Kidney (tissue), 13 donors: ENCODE measurements at regions not wholly inside any gene's neighbourhood (a gene's known extent, or its start where the extent isn't known, plus 50 kb on each side); places are given as distances from the start of the nearest gene placed in this dataset.
"Not testable (repeated sequence)": the region's sequence is repeated elsewhere in the genome, so short reads cannot be mapped to it uniquely, and the experiment has no call there.

Source experiments
- DNase-seq, 5 donors: peaks; one replicate each; pipeline ENCODE4 v3.0.0-alpha.2; 2013 to 2020
- FAIRE-seq: peaks from 2 replicates; lab custom pipeline; 2012; peaks lifted over from hg19 to GRCh38; lab: Jason Lieb, UNC
- H3K27ac ChIP-seq, 2 donors: one replicate each; pipeline ENCODE4 v1.7.0; 2013; ENCODE audit warnings: low read depth in 2 of 2, low read length in 2 of 2, inconsistent platforms in 1 of 2
- H3K27me3 ChIP-seq: one replicate; pipeline ENCODE4 v1.7.1; 2013; ENCODE audit warnings: low read length, inconsistent platforms; ENCODE audit not compliant: control insufficient read depth, insufficient read depth
- H3K36me3 ChIP-seq, 3 donors: one replicate each; pipeline versions ENCODE4 v1.7.0 to v1.7.1; 2013; ENCODE audit warnings: low read length in 3 of 3, control low read depth in 1 of 3, inconsistent platforms in 1 of 3; ENCODE audit not compliant: insufficient read depth in 3 of 3, control insufficient read depth in 2 of 3
- H3K4me1 ChIP-seq, 3 donors: one replicate each; pipeline versions ENCODE4 v1.7.0 to v1.7.1; 2013; ENCODE audit warnings: low read length in 3 of 3, inconsistent platforms in 1 of 3, low read depth in 1 of 3; ENCODE audit not compliant: control insufficient read depth in 2 of 3, insufficient read depth in 2 of 3
- H3K4me3 ChIP-seq, 3 donors: one replicate each; pipeline versions ENCODE4 v1.7.0 to v1.8.1; 2013; ENCODE audit warnings: low read length in 3 of 3, control low read depth in 1 of 3, inconsistent platforms in 1 of 3
- H3K9ac ChIP-seq, 3 donors: one replicate each; pipeline versions ENCODE4 v1.7.0 to v1.7.1; 2013; ENCODE audit warnings: low read length in 3 of 3, control low read depth in 1 of 3, inconsistent platforms in 1 of 3
- H3K9me3 ChIP-seq, 3 donors: one replicate each; pipeline versions ENCODE4 v1.7.0 to v1.7.1; 2013; ENCODE audit warnings: low read length in 3 of 3, control low read depth in 1 of 3, inconsistent platforms in 1 of 3; ENCODE audit not compliant: control insufficient read depth in 2 of 3, insufficient read depth in 1 of 3
- intact Hi-C: fragments of 100-400 bp; cut with DNase I; formaldehyde crosslinking; loops from one replicate; pipeline ENCODE4 v1.11.1; 2022
- TF ChIP-seq, protein P1 (sequence below): IDR thresholded peaks from 3 replicates; pipeline ENCODE4 v1.5.1; 2012; ENCODE audit warnings: mild to moderate bottlenecking, moderate library complexity, borderline replicate concordance; ENCODE audit not compliant: insufficient read depth; ENCODE audit errors: extremely low read depth
- donor health status: control.
- donor health status: control.
- donor health status: control.
- donor health status: control.
- donor health status: control.
- donor health status: DM: yes; HTN: yes; CAD: no.
- donor health status: Normal renal cell carcinoma (clear cell type).

DNA sequence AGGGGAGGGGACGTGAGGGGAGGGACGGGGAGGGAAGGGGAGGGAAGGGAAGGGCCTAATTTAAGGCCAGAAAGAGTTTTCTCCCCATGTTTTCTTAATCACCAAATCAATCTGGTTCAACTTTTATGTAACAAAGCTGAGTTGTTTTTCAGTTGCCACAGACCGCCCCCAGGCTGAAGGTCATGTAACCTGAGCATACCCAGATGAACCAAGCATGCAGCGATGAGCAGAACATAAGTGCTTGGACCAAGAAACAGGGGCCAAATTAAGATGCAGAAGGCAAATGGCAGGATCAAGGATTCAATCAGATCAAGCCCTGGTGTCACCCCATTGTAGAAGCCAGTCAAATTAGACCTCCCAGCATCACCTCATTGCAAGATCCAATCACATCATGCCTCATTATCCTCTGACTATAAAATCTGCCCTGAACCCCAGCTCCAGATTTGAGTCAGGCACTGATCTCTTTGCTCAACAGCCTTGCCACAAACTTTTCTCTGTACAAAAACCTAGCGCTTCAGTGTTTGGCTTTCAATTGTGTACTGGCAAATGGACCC lies 113.5 kb upstream of the TNPO1 start:
- Histone ChIP-seq H3K9me3 (no peaks in the 10 kb centered on the region), H3K9ac (no peak overlapping the region), H3K27me3 (no peaks in the 10 kb centered on the region), H3K36me3 (no peaks in the 10 kb centered on the region), H3K27ac (no peak overlapping the region), H3K4me3 (no peak overlapping the region), H3K4me1 (no peaks in the 10 kb centered on the region)
- TF ChIP-seq, protein P1, sequence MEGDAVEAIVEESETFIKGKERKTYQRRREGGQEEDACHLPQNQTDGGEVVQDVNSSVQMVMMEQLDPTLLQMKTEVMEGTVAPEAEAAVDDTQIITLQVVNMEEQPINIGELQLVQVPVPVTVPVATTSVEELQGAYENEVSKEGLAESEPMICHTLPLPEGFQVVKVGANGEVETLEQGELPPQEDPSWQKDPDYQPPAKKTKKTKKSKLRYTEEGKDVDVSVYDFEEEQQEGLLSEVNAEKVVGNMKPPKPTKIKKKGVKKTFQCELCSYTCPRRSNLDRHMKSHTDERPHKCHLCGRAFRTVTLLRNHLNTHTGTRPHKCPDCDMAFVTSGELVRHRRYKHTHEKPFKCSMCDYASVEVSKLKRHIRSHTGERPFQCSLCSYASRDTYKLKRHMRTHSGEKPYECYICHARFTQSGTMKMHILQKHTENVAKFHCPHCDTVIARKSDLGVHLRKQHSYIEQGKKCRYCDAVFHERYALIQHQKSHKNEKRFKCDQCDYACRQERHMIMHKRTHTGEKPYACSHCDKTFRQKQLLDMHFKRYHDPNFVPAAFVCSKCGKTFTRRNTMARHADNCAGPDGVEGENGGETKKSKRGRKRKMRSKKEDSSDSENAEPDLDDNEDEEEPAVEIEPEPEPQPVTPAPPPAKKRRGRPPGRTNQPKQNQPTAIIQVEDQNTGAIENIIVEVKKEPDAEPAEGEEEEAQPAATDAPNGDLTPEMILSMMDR: no peak
- intact Hi-C loops: no loop called here
- DNase-seq (no peak), FAIRE-seq (no peak)

DNA sequence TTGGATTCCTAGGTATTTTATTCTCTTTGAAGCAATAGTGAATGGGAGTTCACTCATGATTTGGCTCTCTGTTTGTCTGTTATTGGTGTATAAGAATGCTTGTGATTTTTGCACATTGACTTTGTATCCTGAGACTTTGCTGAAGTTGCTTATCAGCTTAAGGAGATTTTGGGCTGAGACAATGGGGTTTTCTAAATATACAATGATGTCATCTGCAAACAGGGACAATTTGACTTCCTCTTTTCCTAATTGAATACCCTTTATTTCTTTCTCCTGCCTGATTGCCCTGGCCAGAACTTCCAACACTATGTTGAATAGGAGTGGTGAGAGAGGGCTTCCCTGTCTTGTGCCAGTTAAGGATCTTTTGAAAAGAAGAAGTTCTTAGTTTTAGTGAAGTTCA lies 114.4 kb upstream of the TNPO1 start:
- H3K9me3 ChIP-seq, H3K27me3 ChIP-seq, DNase-seq, H3K9ac ChIP-seq, H3K27ac ChIP-seq, intact Hi-C loops, FAIRE-seq, H3K4me1 ChIP-seq, H3K4me3 ChIP-seq, H3K36me3 ChIP-seq: not testable (repeated sequence)

DNA sequence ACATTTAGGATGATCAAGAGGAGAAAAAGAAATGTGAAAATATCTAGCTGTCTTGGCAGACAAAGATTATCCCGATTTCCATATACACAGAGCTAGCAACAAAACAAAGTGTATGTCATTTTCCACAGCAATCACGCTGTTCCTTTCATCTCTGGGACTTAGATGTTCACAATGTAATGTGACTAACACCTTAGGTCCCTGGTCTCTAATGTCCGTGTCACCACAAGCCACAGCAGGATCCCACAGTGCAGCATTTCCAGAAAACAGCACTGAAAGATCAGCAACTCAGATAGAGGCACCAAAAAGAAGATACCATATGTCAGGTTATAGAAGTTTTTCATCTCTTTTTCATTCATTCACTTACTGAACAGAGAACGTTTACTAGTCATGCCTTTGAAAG lies 118.0 kb upstream of the TNPO1 start:
- Histone ChIP-seq H3K36me3 (no peaks in the 10 kb centered on the region), H3K27me3 (no peaks in the 10 kb centered on the region), H3K27ac (no peak overlapping the region), H3K4me3 (no peak overlapping the region), H3K9ac (no peak overlapping the region), H3K9me3 (no peaks in the 10 kb centered on the region), H3K4me1 (no peaks in the 10 kb centered on the region)
- TF ChIP-seq, protein P1: no peak
- intact Hi-C loops: no loop called here
- DNase-seq (no peak), FAIRE-seq (no peak)

DNA sequence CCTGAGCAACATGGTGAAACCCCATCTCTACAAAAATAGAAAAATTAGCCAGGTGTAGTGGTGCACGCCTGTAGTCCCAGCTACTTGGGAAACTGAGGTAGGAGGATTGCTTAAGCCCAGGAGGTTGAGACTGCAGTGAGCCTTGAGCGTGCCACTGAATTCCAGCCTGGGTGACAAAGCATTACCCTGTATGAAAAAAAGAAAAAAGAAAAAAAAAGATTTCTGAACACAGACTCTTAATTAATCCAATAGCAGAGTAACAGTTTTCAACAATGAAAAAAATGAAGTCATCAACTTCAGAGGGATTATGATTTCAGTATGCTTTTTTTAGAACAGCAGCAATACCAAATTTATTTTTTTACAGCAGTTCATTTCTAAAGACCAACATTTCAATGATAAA lies 118.8 kb upstream of the TNPO1 start:
- FAIRE-seq (no peak), DNase-seq (no peak)
- Histone ChIP-seq H3K9me3 (no peaks in the 10 kb centered on the region), H3K36me3 (no peaks in the 10 kb centered on the region), H3K9ac (no peak overlapping the region), H3K27ac (no peak overlapping the region), H3K27me3 (no peaks in the 10 kb centered on the region), H3K4me1 (no peaks in the 10 kb centered on the region), H3K4me3 (no peak overlapping the region)
- intact Hi-C loops: no loop called here
- TF ChIP-seq, protein P1: no peak
